ENCODE measurements at regions not wholly inside any gene's neighbourhood (a gene's known extent, or its start where the extent isn't known, plus 50 kb on each side); places are given as distances from the start of the nearest gene placed in this dataset.
"Not testable (repeated sequence)": the region's sequence is repeated elsewhere in the genome, so short reads cannot be mapped to it uniquely, and the experiment has no call there.

GRCh38 chr20:54788260-54788659 lies 312.9 kb downstream of the DOK5 start:
- WGBS, 3 donors: 94 to 97% (median 96%) methylated on average over 4 of the region's 4 CpGs
- FAIRE-seq; H3K27ac ChIP-seq (ENCODE audit: low read depth in 1 of 3, low read length in 2 of 3): not testable (repeated sequence)

GRCh38 chr20:54782758-54783157 lies 307.4 kb downstream of the DOK5 start:
- 86 to 91% (median 87%) methylated on average over 5 to 9 of the region's 9 CpGs for WGBS, 3 donors
- H3K27me3 ChIP-seq (ENCODE audit: control insufficient read depth in 3 of 3, insufficient read depth in 3 of 3, low read length in 3 of 3); H3K4me3 ChIP-seq (ENCODE audit: low read depth in 1 of 3, low read length in 3 of 3); H3K36me3 ChIP-seq (ENCODE audit: control insufficient read depth in 3 of 3, insufficient read depth in 2 of 3, low read depth in 1 of 3, low read length in 3 of 3); H3K27ac ChIP-seq (ENCODE audit: low read depth in 1 of 3, low read length in 2 of 3); H3K4me1 ChIP-seq (ENCODE audit: control insufficient read depth in 3 of 3, insufficient read depth in 2 of 3, low read depth in 1 of 3, low read length in 2 of 3); H3K9me3 ChIP-seq (ENCODE audit: control insufficient read depth in 2 of 2, insufficient read depth in 1 of 2, low read depth in 1 of 2, low read length in 1 of 2); FAIRE-seq; DNase-seq: not testable (repeated sequence)

More at GRCh38 chr20:54788260-54788659, 312.9 kb downstream of the DOK5 start:
- not testable (repeated sequence) for H3K4me3 ChIP-seq (ENCODE audit: low read depth in 1 of 3, low read length in 3 of 3); H3K36me3 ChIP-seq (ENCODE audit: control insufficient read depth in 3 of 3, insufficient read depth in 2 of 3, low read depth in 1 of 3, low read length in 3 of 3); H3K9me3 ChIP-seq (ENCODE audit: control insufficient read depth in 2 of 2, insufficient read depth in 1 of 2, low read depth in 1 of 2, low read length in 1 of 2); H3K4me1 ChIP-seq (ENCODE audit: control insufficient read depth in 3 of 3, insufficient read depth in 2 of 3, low read depth in 1 of 3, low read length in 2 of 3); DNase-seq; H3K27me3 ChIP-seq (ENCODE audit: control insufficient read depth in 3 of 3, insufficient read depth in 3 of 3, low read length in 3 of 3)

GRCh38 chr20:54774426-54774825 lies 299.0 kb downstream of the DOK5 start:
- WGBS, 3 donors: 68 to 73% (median 71%) methylated on average over 5 of the region's 5 CpGs
- no peaks in the 10 kb centered on the region for H3K36me3 ChIP-seq (ENCODE audit: control insufficient read depth in 3 of 3, insufficient read depth in 2 of 3, low read depth in 1 of 3, low read length in 3 of 3)

GRCh38 chr20:54773643-54774000 lies 298.2 kb downstream of the DOK5 start:
- DNase-seq: no peak
- no peak for FAIRE-seq
- H3K9me3 ChIP-seq (ENCODE audit: control insufficient read depth in 2 of 2, insufficient read depth in 1 of 2, low read depth in 1 of 2, low read length in 1 of 2): no peaks in the 10 kb centered on the region
- no peaks in the 10 kb centered on the region for H3K36me3 ChIP-seq (ENCODE audit: control insufficient read depth in 3 of 3, insufficient read depth in 2 of 3, low read depth in 1 of 3, low read length in 3 of 3)
- H3K4me1 ChIP-seq (ENCODE audit: control insufficient read depth in 3 of 3, insufficient read depth in 2 of 3, low read depth in 1 of 3, low read length in 2 of 3): no peaks in the 10 kb centered on the region
- no peak overlapping the region for H3K27ac ChIP-seq (ENCODE audit: low read depth in 1 of 3, low read length in 2 of 3)
- no peak overlapping the region for H3K4me3 ChIP-seq (ENCODE audit: low read depth in 1 of 3, low read length in 3 of 3)
- no peaks in the 10 kb centered on the region for H3K27me3 ChIP-seq (ENCODE audit: control insufficient read depth in 3 of 3, insufficient read depth in 3 of 3, low read length in 3 of 3)
- WGBS, 3 donors: 85 to 92% (median 88%) methylated on average over 8 of the region's 8 CpGs

More at GRCh38 chr20:54774426-54774825, 299.0 kb downstream of the DOK5 start:
- Histone ChIP-seq H3K27ac (ENCODE audit: low read depth in 1 of 3, low read length in 2 of 3) (no peak overlapping the region), H3K4me3 (ENCODE audit: low read depth in 1 of 3, low read length in 3 of 3) (no peak overlapping the region), H3K27me3 (ENCODE audit: control insufficient read depth in 3 of 3, insufficient read depth in 3 of 3, low read length in 3 of 3) (no peaks in the 10 kb centered on the region), H3K9me3 (ENCODE audit: control insufficient read depth in 2 of 2, insufficient read depth in 1 of 2, low read depth in 1 of 2, low read length in 1 of 2) (no peaks in the 10 kb centered on the region), H3K4me1 (ENCODE audit: control insufficient read depth in 3 of 3, insufficient read depth in 2 of 3, low read depth in 1 of 3, low read length in 2 of 3) (no peaks in the 10 kb centered on the region)
- DNase-seq: no peak
- FAIRE-seq: no peak

GRCh38 chr20:54772893-54773642 lies 297.7 kb downstream of the DOK5 start:
- Histone ChIP-seq H3K27ac (ENCODE audit: low read depth in 1 of 3, low read length in 2 of 3) (no peak overlapping the region), H3K4me1 (ENCODE audit: control insufficient read depth in 3 of 3, insufficient read depth in 2 of 3, low read depth in 1 of 3, low read length in 2 of 3) (no peaks in the 10 kb centered on the region), H3K27me3 (ENCODE audit: control insufficient read depth in 3 of 3, insufficient read depth in 3 of 3, low read length in 3 of 3) (no peaks in the 10 kb centered on the region), H3K4me3 (ENCODE audit: low read depth in 1 of 3, low read length in 3 of 3) (no peak overlapping the region), H3K9me3 (ENCODE audit: control insufficient read depth in 2 of 2, insufficient read depth in 1 of 2, low read depth in 1 of 2, low read length in 1 of 2) (no peaks in the 10 kb centered on the region), H3K36me3 (ENCODE audit: control insufficient read depth in 3 of 3, insufficient read depth in 2 of 3, low read depth in 1 of 3, low read length in 3 of 3) (no peaks in the 10 kb centered on the region)
- WGBS, 3 donors: 74 to 77% (median 75%) methylated on average over 4 of the region's 4 CpGs
- FAIRE-seq (no peak), DNase-seq (no peak)

- Histone ChIP-seq H3K9me3 (ENCODE audit: control insufficient read depth in 2 of 2, insufficient read depth in 1 of 2, low read depth in 1 of 2, low read length in 1 of 2) (no peaks in the 10 kb centered on the region), H3K27me3 (ENCODE audit: control insufficient read depth in 3 of 3, insufficient read depth in 3 of 3, low read length in 3 of 3) (no peaks in the 10 kb centered on the region), H3K27ac (ENCODE audit: low read depth in 1 of 3, low read length in 2 of 3) (no peak overlapping the region), H3K4me3 (ENCODE audit: low read depth in 1 of 3, low read length in 3 of 3) (no peak overlapping the region), H3K4me1 (ENCODE audit: control insufficient read depth in 3 of 3, insufficient read depth in 2 of 3, low read depth in 1 of 3, low read length in 2 of 3) (no peaks in the 10 kb centered on the region), H3K36me3 (ENCODE audit: control insufficient read depth in 3 of 3, insufficient read depth in 2 of 3, low read depth in 1 of 3, low read length in 3 of 3) (no peaks in the 10 kb centered on the region)
- DNase-seq (no peak), FAIRE-seq (no peak)
- 76 to 79% (median 78%) methylated on average over 2 of the region's 2 CpGs for WGBS, 3 donors
Measured at GRCh38 chr20:54766483-54766882, 291.1 kb downstream of the DOK5 start.

- Histone ChIP-seq H3K4me3 (ENCODE audit: low read depth in 1 of 3, low read length in 3 of 3) (no peak overlapping the region), H3K4me1 (ENCODE audit: control insufficient read depth in 3 of 3, insufficient read depth in 2 of 3, low read depth in 1 of 3, low read length in 2 of 3) (no peaks in the 10 kb centered on the region), H3K27ac (ENCODE audit: low read depth in 1 of 3, low read length in 2 of 3) (no peak overlapping the region), H3K9me3 (ENCODE audit: control insufficient read depth in 2 of 2, insufficient read depth in 1 of 2, low read depth in 1 of 2, low read length in 1 of 2) (peaks cover 0 to 5% of the 10 kb centered on the region in 2 donors), H3K27me3 (ENCODE audit: control insufficient read depth in 3 of 3, insufficient read depth in 3 of 3, low read length in 3 of 3) (no peaks in the 10 kb centered on the region), H3K36me3 (ENCODE audit: control insufficient read depth in 3 of 3, insufficient read depth in 2 of 3, low read depth in 1 of 3, low read length in 3 of 3) (no peaks in the 10 kb centered on the region)
- no peak for FAIRE-seq
- 85 to 97% (median 87%) methylated on average over 1 of the region's 1 CpG for WGBS, 3 donors
- DNase-seq: no peak
Measured at GRCh38 chr20:54763366-54763765, 288.0 kb downstream of the DOK5 start.

GRCh38 chr20:54759589-54759988 lies 284.2 kb downstream of the DOK5 start:
- 85 to 86% (median 85%) methylated on average over 4 of the region's 4 CpGs for WGBS, 3 donors
- no peak for DNase-seq
- no peak for FAIRE-seq
- no peaks in the 10 kb centered on the region for H3K4me1 ChIP-seq (ENCODE audit: control insufficient read depth in 3 of 3, insufficient read depth in 2 of 3, low read depth in 1 of 3, low read length in 2 of 3)
- H3K36me3 ChIP-seq (ENCODE audit: control insufficient read depth in 3 of 3, insufficient read depth in 2 of 3, low read depth in 1 of 3, low read length in 3 of 3): no peaks in the 10 kb centered on the region
- no peaks in the 10 kb centered on the region for H3K27me3 ChIP-seq (ENCODE audit: control insufficient read depth in 3 of 3, insufficient read depth in 3 of 3, low read length in 3 of 3)
- no peak overlapping the region for H3K4me3 ChIP-seq (ENCODE audit: low read depth in 1 of 3, low read length in 3 of 3)
- peaks cover 0 to 5% of the 10 kb centered on the region in 2 donors for H3K9me3 ChIP-seq (ENCODE audit: control insufficient read depth in 2 of 2, insufficient read depth in 1 of 2, low read depth in 1 of 2, low read length in 1 of 2)
- no peak overlapping the region for H3K27ac ChIP-seq (ENCODE audit: low read depth in 1 of 3, low read length in 2 of 3)

- DNase-seq: no peak
- no peak for FAIRE-seq
- WGBS, 3 donors: 76 to 83% (median 79%) methylated on average over 2 of the region's 2 CpGs
- Histone ChIP-seq H3K27me3 (ENCODE audit: control insufficient read depth in 3 of 3, insufficient read depth in 3 of 3, low read length in 3 of 3) (no peaks in the 10 kb centered on the region), H3K27ac (ENCODE audit: low read depth in 1 of 3, low read length in 2 of 3) (no peak overlapping the region), H3K9me3 (ENCODE audit: control insufficient read depth in 2 of 2, insufficient read depth in 1 of 2, low read depth in 1 of 2, low read length in 1 of 2) (peaks cover 0 to 3% of the 10 kb centered on the region in 2 donors), H3K36me3 (ENCODE audit: control insufficient read depth in 3 of 3, insufficient read depth in 2 of 3, low read depth in 1 of 3, low read length in 3 of 3) (no peaks in the 10 kb centered on the region), H3K4me3 (ENCODE audit: low read depth in 1 of 3, low read length in 3 of 3) (no peak overlapping the region), H3K4me1 (ENCODE audit: control insufficient read depth in 3 of 3, insufficient read depth in 2 of 3, low read depth in 1 of 3, low read length in 2 of 3) (no peaks in the 10 kb centered on the region)
Measured at GRCh38 chr20:54746796-54747195, 271.4 kb downstream of the DOK5 start.
